Middle frontal gyrus (tissue), 1 donor: ENCODE measurements at regions not wholly inside any gene's neighbourhood (a gene's known extent, or its start where the extent isn't known, plus 50 kb on each side); places are given as distances from the start of the nearest gene placed in this dataset.

Experiments
- DNase-seq: peaks from one replicate; pipeline ENCODE4 v3.0.0-alpha.2; 2015; ENCODE audit warnings: low spot score; ENCODE audit errors: extremely low spot score

DNA sequence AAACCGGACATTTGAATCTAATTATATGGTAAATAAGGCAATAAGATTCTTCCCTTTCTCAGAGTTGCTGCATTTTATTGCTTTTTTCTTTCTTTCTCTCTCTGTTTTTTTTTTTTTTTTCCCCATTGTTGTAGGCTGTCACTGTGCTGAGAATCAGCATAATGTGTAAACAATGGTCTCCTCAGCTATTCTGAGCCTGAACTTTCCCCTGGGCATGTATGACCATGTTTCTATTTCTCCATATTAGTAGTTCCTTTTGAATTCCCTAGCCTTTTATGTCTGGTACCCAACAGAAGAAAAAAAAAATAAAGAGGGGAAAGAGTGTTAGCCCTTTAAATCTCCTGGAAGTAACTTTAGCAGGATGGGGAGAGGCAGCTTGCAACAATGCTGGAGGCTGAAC is 1862.5 kb downstream of the SUCLG1 start:
- DNase-seq, result no peak

DNA sequence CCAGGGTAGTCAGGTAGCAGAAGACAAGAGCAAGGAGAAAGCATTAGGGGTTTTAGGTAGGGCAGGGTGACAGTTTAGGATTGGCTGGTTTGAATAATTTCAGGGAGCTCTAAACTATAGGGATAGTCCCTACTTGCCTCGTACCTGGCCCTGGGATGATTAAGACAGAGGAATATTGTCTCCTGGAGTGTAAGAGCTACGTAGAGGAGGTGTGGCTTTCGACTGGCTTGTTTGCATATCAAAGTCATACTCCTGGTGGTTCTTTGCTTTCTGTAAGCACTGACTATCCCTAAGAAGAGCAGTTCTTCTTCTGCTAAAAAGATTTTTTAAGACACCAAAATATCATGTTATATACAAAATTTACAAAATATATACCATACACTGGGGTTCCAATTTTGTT is 1867.4 kb downstream of the SUCLG1 start:
- no peak for DNase-seq

DNA sequence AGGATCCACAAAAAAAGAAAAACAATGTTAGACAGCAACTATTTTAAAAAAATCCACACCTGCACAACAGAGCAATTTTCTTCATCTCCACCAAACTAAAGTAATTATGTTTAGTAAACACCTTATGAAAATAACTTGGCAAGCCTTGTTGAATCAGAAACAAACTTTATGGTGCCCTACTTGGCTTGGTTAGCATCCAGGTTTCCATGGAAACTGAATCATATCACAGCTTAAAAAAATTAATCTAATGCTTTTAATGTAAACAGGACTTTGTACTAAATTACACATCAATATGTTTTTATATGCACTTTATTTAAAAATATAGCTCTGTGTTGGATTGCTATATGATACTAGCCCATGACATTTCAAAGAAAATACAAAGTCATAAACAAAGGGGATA is 1882.4 kb downstream of the SUCLG1 start:
- no peak for DNase-seq

DNA sequence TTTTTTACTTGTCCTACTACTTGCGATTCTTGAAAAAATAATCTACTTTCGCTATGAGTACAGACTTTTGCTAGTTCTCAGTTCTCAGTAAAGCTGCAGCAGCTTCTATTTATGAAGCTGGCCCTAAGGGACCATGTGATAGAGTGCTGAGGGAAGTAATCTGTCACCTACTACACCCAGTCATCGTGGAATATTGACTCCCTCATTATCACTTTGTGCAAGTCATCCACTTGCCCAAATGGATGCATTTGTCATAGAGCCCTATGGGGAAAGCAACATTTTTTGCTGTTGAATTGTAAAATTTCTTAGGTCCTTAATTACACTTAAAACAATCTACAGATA is 1919.8 kb downstream of the SUCLG1 start:
- no peak for DNase-seq

DNA sequence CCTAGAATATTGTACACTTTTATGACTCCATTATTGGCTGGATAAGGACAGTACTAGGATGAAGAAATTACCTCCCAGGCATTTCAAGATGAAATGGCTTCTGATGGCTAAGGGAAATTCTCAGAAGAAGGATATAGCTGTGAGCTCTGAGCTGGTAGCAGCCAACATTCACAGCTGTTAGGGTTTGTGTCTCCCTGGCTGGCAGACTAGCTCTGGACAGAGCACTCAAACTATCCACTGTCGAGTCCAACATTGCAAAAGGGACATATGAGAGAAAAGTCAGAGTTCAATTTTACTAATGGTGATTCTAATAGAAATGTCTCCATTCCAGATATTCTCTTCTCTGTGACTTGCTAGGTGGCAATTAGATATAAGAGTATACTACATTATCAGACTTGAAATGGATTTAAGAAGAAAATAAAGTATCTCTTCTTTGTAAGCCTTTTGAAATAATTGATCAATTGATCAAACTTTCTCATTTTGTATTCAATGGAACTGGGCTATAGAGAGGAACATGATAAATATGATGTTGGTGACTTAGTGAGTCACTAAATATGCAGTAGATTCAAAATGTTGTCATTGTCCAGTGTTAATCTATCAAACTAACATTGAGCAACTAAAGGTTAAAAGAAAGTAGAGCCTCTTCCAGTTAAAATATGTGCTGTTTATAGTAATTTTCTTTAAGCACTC is 1920.3 kb downstream of the SUCLG1 start:
- DNase-seq, result no peak

DNA sequence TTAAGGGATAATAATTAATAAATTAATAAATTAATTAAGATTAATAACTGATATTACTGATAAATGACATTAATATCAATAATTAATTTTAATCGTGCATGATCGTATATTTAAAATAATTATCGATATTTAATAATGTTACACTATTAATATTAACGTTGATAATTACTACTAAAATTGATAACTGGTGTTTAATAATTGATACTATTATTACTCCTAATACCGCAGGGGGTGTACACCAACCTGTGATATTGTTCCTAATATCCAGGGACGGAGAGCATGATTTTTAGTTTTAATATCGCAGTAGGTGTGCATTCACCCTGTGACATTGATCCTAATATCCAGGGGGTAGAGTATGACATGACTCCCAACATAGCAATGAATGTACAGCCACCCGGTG is 1930.8 kb downstream of the SUCLG1 start:
- DNase-seq, result no peak

DNA sequence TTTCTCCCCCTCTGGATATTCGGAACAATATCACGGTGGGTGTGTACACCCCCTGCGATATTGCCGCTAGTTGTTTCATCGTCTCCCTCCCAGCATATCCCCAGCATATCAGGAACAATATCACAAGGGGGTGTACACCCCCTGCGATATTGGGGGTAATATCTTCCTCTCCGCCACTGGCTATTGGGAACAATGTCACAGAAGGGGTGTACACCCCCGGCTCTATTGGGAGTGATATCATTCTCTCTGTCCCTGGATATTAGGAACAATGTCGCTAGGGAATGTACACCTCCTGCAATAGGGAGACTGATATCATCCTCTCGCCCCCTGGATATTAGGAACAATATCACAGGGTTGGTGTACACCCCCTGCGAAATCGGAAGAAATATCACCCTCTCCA is 1932.0 kb downstream of the SUCLG1 start:
- DNase-seq, result no peak

DNA sequence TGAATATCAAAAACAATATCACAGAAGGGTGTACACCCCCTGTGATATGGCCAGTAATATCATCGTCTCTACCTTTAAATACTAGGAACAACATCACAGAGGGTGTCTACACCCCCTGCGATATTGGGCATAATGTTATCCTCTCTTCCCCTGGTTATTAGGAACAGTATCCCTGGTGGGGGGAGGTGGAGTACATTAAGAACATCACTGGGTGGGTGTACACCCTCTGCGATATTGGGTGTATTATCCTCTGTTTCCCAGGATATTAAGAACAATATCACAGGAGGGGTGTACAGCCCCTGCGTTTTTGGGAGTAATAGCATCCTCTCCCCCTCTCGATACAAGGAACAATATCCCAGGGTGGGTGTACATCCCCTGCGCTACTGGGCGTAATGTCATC is 1932.8 kb downstream of the SUCLG1 start:
- no peak for DNase-seq

DNA sequence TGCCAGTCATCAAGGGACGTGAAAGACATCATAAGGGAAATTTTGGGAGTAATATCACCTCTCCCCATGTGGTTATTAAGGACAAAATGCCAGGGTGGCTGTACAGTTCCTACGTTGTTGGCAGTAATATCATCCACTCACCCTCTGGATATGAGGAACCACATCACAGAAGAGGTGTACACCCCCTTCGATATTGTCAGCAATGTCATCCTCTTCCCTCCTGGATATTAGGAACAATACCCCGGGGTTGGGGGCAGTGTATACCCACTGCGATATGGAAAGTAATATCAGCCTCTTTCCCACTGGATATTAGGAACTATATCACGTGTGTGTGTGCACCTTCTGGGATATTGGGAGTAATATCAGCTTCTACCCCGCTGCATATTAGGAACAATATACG is 1933.3 kb downstream of the SUCLG1 start:
- DNase-seq, result no peak

DNA sequence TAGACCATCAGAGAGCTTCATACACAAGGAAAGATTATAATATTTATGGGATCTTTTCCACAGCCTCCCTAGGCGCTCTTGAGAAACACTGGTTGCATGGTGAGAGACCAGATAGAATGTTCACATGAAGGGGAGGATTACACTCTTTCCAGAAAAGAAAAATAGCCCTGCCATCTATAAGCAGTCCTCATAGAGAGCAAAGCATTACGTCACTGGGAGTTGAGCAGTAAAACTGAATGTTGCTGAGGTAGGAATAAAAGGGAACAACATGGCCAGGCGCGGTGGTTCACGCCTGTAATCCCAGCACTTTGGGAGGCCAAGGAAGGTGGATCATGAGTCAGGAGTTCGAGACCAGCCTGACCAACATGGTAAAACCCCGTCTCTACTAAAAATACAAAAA is 1934.3 kb downstream of the SUCLG1 start:
- DNase-seq, result no peak

DNA sequence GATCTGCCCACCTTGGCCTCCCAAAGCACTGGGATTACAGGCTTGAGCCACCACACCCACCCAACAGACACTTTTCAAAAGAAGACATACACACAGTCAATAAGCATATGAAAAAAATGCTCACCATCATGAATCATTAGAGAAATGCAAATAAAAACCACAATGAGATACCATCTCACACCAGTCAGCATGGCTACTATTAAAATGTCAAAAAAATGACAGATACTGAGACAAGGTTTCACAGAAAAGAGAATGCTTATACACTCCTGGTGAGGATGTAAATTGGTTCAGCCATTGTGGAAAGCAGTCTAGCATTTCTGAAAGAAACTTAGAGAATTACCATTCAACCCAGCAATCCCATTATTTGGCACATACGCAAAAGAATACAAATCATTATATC is 1947.2 kb downstream of the SUCLG1 start:
- DNase-seq, result no peak

DNA sequence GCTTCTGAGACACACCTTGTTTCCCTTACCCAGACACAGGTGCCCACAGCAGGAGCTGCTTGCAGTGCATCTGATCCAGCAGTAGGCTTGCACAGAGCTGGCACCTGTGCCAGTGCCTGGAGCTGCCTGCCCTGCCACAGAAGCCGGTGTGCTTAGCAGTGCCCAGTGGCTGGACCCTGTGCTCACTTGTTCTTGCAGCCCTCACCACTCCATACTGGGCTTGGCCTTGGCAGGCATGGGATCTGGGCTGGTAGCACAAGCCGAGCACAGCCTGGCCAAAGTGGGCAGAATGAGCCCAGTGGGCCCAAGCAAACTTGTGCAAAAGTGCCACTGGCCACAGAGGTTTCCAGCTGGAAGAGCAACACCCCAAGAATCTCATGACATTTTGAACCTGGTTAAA is 1950.4 kb downstream of the SUCLG1 start:
- no peak for DNase-seq

DNA sequence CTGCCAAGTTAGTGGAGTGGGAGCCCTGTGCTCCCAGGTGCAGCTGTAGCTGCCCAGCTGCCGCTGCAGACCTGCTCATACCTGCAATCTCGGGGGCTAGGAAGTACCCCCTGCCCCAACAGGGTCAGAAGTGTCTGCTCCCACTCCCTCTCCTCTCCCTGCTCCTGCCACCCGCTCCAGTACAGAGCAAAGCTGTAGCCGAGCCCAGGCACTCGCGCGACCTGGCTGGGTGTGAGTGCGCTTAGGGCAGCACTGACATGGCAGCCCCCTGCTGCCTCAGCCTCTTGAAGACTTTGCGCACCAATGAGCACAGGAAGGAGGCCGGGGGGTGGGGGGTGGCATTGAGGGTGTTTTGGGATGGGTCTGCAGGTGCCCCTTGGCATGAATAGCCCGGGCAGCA is 1951.4 kb downstream of the SUCLG1 start:
- no peak for DNase-seq

DNA sequence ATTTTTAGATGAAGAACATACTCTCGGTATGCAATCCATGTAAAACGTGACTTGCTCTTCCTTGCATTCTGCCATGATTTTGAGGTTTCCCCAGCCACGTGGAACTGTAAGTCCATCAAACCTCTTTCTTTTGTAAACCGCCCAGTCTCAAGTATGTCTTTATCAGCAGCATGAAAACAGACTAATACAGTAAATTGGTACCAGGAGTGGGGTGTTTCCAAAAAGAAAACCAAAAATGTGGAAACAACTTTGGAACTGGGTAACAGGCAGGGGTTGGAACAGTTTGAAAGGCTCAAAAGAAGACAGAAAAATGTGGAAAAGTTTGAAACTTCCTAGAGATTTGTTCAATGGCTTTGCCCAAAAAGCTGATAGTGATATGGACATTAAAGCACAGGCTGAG is 1957.9 kb downstream of the SUCLG1 start:
- no peak for DNase-seq

DNA sequence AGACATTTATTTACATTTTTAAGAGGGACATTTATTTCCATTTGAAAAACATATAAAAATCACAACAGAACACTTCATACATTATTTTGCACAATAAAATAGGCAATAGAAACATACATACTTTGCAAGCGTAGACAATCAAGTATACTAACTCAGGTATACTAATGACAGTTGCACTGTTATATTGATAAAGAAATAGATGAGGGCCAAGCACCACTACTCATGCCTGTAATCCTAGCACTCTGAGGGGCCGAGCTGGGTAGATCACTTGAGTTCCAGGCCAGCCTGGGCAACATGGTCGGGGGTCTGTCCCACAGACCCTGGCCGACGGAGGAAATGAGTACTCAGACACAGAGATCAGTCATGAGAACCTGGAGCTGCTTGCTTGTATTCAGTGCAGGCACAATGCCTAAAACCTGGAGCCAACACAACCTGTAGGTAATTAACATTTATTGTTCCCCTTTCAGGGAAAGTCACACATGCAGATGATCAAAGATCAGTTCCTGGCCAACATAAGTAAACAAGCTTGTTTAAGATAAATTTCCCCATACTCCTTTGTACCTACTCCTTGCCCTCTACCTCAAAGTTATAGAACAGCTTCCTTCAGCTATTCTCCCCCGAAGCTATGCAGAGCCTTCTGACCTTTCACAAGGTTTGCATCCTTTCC is 1960.2 kb downstream of the SUCLG1 start:
- DNase-seq, result no peak

DNA sequence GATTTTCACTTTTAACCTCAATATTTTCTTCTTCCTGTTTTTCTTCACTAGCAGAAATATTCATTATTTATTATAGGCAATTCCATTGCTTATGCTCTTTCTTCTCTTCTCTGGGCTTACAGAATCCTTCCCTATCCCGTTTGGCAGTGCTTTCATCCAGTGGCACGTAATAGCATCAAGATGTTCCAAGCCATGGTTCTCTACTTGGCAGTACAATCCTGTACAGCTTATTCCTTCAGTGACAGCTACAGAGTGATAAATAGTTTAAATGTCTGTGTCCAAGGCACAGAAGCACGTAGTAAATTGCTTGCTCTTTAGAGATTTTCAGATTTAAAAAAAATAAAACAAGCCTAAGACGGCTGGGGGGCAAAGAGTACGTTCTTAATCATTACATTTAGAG is 1964.3 kb downstream of the SUCLG1 start:
- DNase-seq, result no peak

DNA sequence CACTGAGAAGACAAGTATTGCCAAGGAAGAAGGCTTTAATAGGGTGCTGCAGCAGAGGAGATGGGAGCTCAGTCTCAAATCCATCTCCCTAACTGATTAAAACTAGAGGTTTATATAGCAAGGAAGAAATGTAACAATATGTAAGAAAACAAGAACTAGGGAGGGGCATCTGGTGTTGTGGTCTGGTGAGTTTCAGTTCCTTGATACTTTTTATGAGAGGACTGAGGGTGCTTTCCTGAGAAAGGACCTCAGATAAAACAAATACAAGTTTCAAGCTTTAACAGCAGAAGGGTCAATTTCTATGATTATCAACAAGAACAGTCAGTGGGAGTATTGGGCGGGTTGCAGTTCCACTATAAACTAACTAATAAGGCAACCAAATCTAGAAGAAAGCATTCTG is 1967.5 kb downstream of the SUCLG1 start:
- no peak for DNase-seq

DNA sequence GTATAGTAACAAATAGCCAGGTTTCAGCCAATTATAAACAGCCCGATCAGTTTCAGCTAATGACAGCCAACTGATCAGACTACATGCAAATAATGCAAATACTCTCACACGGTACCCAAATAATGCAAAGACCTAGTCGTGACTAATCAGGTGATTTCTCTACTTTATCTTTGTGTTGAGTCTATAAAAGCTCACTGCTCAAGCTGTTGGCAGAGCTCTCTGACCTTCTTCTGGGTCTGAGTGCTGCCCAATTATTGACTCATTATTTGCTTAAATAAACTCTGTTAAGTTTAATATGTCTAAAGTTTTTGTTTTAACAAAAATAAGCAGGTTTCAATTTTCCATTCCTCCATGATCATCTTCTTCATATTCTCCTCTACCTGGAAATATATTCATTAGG is 1971.7 kb downstream of the SUCLG1 start:
- no peak for DNase-seq

DNA sequence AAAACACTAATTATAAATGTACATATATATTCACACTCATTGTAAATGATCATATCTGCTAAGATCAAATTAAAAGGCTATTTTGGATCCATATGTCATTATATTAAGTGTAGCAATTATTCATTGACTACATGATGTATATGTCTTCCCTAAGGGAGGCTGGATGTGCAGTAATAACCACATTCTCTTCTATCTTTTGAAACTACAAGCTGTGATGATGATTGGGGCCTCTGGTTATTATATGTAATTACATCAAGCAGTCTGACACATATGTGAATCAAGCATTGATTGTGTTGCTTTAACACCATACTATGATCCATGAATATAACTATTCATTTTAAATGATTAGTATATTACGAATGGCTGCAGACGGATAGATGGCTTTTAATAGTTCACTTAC is 1973.4 kb downstream of the SUCLG1 start:
- no peak for DNase-seq

DNA sequence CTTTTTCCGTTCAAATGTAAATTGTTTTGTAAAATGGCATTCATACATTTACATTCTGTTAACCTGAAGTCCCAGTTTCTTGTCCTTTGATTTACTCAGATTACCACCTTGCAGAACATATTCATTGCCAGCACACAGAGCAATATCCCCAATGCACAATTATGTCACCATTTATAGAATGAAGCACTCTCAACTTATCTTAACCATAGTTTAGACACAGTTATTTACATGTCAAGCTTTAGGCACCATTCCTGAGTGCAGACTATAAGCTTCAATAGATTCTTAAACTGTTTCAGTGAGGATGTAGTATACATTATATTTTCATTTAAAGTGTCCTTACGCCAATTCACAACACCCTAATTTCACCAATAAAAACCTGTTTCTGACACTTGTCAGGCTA is 1977.9 kb downstream of the SUCLG1 start:
- DNase-seq, result no peak

DNA sequence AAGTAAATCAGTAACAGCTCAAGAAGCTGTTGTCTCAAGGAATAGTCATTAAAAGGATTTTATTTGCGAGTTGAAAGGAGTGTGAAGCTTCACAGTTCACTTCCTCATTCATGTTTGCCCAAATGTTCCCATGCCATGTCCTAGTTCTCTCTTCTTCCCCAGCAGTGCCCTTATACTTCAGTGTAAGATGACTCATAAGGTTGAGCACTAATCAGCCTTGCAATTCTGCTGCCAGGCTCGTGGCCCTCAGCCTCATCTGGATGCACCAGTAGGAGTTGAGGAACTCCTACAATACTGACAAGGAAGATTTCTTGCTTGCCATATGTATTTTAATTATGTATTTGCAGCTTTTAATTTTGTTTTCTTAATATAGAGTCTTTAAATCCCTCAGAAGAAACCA is 1980.4 kb downstream of the SUCLG1 start:
- DNase-seq, result no peak

DNA sequence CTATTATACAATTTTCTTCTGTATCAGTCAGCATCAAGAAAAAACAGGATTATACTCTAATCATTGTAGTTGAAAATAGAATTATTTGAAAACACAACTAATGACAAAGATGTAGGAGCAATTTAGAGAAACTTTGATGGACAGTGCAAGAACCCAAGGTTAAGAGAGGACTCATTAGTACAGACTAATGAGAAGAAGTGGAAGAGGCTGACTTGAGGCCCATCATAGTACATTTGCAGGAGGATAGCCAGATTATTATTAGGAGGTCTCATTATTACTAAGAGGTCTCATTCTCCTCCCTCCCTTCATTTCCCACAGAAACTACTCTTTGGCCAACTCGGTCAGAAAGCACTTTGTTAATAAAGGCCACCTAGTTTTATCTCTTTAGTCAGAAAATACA is 1983.0 kb downstream of the SUCLG1 start:
- no peak for DNase-seq

DNA sequence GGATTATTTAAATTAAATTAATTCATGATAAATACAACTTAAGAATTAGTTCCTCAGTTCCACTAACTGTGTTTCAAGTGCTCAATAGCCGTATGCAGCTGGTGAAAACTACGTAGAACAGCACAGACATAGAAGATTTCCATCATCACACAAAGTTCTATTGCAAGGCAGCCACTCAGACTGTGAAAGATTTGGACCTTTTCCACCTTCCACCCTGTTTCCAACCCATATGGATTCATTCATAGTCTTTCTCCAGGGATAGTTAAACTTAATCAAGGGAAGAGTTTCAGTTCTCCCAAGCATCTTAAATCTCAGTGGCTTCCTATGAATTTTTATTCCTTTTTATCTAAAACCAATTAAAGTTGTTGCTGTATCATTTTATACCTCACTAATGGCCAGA is 2030.8 kb downstream of the SUCLG1 start:
- DNase-seq, result no peak

DNA sequence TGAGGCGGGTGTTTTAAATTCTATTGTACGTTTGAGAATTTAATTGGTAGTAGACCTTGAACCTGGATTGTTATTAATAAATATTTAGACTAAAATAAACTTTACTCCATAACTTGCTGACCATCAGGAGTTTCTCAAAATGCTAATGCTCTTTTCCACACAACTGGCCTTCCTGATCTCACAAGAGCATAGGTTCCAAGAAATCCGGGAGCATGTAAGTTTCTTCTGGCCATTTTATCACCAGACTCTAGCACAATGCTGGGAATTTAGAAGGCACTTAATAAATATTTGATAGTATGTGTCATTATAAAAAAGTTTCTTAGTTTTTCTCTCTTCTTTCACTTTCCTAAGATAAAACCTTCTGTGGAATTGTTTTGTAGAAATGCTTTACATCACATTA is 2047.1 kb downstream of the SUCLG1 start:
- no peak for DNase-seq
